Frontal cortex (tissue), 3 donors: ENCODE measurements at regions not wholly inside any gene's neighbourhood (a gene's known extent, or its start where the extent isn't known, plus 50 kb on each side); places are given as distances from the start of the nearest gene placed in this dataset.

Experiments used
- DNase-seq, 2 donors: peaks; one replicate each; pipeline ENCODE4 v3.0.0; 2012; ENCODE audit warnings: low spot score in 2 of 2
- FAIRE-seq: peaks from 2 replicates; lab custom pipeline; 2012; peaks lifted over from hg19 to GRCh38; lab: Jason Lieb, UNC
- donor health status: control.
- donor health status: control.
- donor health status: control.

DNA sequence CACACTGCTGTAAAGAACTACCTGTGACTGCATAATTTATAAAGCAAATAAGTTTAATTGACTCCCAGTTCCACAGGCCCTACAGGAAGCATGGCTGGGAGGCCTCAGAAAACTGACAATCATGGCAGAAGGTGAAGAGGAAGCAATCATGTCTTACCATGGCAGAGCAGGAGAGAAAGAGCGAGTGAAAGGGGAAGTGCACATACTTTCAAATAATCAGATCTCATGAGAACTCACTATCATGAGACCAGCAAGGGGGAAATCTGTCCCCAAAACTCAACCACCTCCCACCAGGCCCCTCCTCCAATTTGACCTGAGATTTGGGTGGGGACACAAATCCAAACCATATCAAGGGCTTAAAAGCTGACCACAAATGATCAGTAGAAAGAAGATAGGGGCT is 493.2 kb downstream of the PTPRC start:
- no peak for FAIRE-seq
- DNase-seq = no peak

DNA sequence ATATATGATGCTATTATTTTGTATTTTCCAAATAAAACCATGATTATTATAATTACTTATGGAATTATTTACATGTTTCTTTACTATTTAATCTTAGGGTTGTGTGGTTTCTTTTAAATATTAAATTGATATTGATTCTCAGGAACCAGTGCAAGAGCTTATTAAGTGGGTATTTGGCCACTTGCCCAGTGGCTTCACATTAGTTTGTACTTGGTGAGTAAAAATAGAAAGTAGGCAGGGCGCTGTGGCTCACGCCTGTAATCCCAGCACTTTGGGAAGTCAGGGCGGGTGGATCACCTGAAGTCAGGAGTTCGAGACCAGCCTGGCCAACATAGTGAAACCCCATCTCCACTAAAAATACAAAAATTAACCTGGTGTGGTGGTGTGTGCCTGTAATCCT is 497.1 kb downstream of the PTPRC start:
- DNase-seq (no peak), FAIRE-seq (no peak)

DNA sequence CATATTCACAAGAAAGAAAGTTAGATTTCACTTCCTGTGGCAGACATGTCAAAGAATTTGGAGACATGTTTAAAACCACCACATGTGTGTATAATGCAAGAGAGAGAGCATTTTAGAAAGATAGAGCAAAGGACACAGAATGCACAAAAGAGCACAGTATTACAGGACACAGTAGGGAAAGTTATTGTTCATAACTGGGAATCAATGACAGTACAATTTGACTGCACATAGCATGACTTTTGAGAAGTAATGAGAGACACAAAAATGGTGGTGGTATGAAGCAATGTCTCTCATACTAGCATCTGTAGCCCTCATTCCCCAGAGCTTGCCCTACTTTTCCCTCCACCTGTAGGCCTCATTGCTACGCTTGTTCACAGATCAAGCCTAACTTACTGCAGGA is 499.2 kb downstream of the PTPRC start:
- no peak for FAIRE-seq
- no peak for DNase-seq

DNA sequence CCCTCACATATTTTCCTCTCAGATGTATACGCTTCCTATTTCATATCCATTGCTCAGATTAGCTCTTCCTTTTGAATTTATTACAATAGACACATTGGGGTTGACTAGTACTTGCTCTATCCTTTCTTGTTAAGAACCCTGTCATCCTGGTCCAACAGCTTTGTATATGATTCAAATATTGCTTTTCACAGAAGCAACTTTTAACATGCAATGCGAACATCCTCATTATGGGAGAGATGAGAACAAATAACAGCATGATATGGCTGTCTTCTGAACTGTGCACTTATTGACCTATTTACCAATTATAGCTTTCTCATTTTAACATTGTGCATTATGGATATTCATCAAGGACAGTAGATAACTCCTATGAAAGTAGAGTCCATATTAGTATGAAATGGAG is 510.8 kb downstream of the PTPRC start:
- no peak for DNase-seq
- FAIRE-seq = no peak

DNA sequence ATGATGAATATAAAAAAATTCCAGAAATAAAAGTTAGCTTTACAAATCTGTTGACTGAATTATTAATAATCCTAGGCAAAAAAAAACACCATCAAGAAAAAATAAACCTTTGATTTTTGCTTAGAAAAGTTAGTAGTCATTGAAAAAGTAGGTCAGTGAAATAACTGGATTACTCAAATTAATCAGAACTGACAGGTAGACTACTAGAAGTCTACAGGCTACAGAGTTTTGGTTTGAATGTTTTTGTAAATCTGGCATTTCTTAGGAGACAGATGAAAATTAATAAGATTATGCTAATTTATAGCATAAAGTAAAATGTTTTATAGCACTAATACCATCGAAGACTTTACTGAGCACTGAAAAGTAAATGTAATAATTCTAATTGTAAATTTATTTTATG is 511.9 kb downstream of the PTPRC start:
- DNase-seq (no peak), FAIRE-seq (peak; percentile 36)

DNA sequence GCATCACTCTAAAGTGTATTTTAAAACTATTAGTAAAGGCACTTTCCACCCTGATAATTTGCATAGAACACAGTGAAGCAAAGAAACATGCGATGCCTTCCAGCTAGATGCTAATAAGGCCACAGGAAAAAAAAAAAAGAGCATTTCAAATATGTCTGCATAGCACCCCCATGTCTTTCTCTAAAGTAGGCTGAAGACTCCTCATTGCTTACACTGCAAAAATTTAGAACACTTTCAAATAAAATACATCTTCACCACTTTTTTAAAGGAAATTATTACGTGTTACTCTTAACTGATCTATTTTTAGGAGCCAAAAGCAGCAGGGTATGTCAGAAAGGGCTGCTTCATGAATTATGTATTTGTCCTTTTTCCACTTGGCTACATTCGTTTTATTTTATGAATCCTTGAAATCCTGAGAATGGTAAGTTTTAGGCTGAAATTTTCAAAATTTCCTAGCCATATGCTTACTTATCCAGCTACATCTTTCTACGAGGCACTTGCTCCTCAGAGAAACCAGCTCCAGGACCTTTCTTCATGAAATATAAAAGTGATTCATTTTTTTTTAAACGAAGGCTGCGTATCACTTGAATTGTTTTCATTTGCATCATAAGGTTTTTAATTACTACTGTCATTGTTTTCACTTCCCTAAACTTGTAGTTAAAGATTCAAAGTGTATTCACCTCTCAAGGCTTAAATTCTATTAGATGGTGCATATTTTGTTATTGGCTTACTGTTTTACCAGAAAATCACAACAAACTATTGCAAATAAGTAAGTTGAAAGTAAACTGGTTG is 513.0 kb downstream of the PTPRC start:
- FAIRE-seq (no peak), DNase-seq (no peak)

DNA sequence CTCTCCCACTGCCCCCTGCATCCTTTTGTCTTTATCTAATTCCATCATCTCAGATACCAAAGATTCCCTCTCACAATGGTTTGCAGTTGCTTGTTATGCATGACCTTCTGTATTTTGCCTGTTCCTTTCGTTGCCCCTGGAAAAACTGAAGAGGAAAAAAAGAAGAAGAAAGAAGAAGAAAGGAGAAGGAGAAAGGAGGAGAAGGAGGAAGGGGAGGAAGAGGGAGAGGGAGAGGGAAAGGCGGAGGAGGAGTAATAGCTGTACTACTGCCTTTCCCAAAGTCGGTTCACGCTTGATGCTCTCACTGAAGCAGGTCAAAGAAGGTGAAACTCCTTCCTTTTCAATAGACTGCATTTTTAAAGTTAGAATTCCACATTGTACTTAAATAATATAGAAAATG is 513.8 kb downstream of the PTPRC start:
- no peak for FAIRE-seq
- no peak for DNase-seq

DNA sequence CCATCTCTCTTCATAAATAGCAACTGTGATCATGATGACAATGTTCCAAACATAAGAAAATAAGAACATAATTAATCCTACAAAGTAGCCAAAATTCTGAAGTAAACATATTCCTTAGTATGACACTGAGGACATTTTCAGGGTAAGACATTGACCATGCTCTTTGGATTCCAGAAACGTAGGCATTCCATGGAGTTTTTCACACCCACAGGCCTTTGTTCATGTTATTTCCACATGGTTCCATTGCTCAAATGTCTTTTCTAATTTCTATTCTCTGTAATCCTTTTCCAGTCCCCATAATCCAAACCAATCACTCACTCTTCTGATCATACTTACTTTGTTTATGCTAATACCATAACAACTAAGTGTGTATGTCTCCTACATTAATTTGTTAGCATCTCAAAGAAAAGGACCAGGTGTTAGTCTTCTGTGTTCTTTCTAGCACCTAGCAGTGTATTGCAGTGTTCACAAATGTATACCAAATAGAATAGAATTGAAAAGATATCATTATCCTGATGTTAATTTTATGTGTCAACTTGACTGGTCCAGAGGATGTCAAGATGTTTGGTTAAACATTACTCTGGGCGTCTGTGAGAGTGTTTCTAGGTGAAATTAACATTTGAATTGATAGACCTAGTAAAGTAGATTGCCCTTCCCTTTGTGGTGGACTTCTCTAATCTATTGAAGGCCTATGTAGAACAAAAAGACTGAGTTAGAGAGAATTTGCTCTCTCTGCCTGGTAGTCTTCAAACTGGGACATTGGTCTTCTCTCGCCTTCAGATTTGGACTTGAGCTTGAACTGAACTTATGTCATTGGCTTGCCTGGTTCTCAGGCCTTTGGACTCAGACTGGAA is 516.6 kb downstream of the PTPRC start:
- no peak for DNase-seq
- no peak for FAIRE-seq

DNA sequence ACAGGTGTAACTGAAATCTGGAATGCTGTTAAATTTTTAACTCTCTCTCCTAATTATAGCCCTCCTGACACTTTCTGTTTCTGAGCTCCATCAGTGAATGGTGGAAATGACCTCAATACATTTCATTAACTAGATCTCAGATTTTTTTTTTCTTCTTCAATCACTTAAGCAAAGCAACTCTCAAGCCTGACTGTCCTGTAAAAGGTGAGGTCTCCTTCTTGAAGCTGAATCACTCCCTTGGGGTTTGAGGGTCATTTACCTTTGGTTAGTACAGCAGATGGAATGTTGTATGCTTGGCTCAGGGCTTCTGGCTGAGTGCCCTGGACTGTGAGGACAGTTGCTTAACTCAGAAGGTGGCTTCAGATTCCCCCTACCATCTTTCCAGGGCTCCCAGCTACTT is 518.7 kb downstream of the PTPRC start:
- DNase-seq (no peak), FAIRE-seq (no peak)

DNA sequence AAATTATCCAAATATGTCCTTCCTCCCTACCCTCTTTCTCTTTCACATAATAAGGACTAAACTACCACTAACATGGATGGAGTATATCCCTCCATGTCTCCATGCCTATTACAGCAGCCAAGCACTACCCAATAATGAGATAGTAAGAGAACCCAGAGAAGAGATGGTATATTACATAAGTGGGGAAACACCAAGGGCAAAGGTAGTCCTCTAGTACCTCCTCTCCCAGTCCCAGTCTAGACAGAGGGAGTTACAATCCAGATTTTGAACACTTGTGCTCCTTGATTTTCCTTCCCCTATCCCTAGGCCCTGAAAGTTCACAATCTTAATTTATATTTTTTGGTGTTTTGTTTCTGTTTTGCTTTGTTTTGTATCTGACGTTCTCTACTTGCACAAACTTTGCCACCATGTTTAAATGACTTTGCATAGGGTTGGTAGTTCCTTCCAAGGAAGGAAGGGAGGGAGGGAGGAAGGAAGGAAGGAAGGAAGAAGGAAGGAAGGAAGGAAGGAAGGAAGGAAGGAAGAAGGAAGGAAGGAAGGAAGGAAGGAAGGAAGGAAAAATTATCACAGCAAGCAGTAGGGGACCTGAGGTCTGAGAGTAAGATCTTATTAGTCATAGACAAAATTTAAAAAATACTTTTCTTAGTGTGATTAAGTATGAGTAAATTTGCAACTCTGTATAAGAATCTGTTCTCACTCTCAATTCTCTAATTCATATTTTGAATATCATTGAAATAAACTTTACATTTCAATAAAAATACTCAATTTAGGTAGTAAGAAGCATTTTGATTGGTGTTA is 521.9 kb downstream of the PTPRC start:
- no peak for DNase-seq
- no peak for FAIRE-seq

DNA sequence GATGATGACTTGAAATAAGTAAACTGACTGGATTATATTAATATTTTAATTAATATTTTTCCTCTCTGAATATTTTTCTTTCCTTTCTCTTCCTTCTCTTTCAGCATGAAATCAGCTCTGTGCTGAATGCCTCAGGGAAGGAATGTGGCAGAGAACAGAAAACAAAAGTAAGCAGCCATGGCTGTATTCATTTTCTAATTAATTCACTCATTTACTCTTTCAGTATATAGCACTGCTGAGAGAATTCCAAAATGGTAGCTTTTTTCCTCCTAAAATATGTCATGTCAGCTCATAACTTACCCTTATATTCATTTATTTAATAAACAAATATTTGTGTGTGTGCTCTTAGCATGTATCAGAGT is 522.5 kb downstream of the PTPRC start:
- DNase-seq (no peak), FAIRE-seq (no peak)

DNA sequence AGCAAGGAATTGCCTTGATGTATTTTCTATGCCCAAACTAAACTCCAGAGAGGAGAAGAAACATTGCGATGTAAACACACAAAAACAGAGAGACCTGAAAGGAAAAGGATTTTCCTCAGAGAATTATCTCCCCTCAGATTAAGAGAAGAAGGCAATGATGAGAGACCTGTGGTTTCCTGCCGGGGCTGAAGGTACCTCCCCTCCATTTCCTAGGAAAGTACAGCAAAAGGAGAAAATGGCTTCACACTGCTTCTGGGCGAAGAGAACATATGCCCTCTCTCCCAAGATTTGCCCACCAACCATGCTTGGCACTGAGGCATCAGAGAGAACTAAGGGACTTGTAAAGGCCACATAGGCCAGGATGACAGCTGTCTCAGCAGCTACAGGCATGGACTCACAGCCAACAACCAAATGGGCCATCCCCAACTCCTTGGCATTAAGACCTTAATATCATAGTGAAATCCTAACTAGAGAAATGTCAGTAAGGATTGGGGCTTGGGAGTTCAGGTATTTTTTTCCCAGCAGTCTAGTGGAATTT is 523.0 kb downstream of the PTPRC start:
- no peak for DNase-seq
- no peak for FAIRE-seq

DNA sequence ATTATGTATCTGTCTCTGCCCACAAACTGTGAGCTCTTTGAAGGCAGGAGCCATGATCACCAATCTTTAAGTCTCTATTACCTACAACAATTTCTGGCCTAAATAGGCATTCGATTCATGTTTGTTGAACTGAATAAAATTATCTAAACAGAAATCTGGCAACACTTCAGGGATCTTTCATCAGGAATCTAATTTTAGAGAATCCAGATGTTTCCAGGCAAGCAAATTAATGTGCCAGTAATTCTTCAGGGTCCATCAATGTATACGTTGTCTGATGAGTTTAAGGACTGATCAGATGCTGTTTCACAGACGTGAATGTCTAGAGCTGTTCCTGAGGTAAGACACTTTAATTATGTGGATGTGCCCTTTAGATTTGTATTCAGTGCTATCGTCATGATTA is 524.4 kb downstream of the PTPRC start:
- no peak for FAIRE-seq
- no peak for DNase-seq

DNA sequence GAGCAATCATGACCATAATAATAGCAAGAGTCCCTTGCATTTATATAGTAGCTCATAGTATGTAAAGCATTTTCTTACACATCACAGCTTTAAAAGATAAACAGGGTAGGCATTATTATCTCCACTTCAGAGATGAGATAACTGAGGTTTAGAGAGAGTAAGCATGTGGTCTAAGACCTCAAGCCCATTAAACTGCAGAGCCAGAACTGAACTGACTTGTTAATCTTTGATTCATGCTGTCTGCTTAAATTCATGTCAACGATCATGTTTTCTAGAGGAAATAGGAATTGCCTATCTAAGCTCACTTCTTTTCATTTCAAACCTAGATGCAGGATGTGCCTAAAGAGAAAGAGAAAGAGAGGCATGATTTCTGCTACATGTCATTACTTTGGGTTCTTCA is 524.8 kb downstream of the PTPRC start:
- DNase-seq (no peak), FAIRE-seq (no peak)

DNA sequence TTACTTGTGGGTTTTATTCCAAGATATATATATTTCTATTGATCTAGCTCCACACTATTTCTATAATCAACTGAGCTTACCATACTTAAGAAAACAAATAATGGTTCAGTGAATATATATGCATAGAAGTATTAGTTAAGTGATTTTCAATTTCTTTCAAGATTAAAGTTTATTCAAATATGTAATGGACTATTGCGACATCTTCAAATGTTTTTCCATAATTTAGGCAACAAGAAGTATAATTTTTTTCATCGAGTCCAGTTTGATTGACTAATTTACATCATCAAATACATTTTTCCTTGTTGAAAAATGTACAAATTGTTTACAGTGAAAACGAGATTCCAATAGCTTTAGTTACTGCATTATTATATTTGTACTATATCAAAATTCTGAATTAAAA is 528.6 kb downstream of the PTPRC start:
- DNase-seq = no peak
- no peak for FAIRE-seq

DNA sequence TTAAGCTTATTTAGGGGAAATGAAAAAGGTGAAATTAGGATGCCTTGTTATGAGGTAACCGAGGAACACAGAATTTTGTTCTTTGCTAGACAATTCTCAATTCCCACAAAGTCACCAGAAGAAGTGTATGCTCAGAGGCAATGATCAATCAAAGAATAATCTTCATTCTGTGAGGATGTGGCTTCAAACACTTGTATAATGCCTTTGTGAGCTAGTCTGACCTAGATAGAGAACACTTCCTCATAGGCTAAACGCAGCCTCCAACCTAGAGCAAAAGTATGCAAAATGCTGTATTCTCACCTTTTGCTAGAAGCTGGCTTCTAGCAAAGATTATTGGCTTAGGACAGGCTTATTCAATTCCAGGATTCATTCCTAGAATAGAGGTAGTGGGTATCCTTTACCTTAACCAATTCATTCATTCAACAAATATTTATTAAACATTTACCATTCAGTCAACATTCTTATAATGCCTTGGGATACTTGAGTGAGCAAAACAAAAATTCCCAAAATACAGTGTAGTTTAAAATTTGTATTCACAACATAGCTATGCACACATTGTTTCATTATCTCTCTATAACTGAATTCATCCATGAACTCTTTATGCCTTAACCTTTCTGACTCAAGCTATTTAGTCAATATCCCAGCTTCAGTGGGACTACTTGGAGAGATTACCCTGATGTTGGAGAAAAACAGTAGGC is 530.2 kb downstream of the PTPRC start:
- DNase-seq (no peak), FAIRE-seq (no peak)

DNA sequence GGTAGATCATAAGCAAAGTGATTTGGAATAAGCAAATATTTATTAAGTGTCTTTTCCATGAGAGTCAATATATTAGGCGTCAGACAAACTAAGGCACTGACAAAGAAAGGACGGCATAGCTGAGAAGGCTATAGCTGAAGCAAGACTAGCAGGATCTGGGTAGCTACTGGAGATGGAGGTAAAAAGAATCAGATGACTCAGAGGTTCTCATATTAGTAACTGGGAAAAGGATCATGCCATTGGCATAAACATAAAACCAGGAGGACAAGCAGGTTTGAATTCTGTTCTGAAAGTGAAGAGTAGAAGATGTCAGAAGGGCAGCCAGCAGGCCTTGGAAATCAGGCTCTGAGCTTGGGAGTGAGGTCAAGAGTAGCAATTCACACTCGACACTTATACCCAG is 531.9 kb downstream of the PTPRC start:
- DNase-seq = no peak
- FAIRE-seq = no peak

DNA sequence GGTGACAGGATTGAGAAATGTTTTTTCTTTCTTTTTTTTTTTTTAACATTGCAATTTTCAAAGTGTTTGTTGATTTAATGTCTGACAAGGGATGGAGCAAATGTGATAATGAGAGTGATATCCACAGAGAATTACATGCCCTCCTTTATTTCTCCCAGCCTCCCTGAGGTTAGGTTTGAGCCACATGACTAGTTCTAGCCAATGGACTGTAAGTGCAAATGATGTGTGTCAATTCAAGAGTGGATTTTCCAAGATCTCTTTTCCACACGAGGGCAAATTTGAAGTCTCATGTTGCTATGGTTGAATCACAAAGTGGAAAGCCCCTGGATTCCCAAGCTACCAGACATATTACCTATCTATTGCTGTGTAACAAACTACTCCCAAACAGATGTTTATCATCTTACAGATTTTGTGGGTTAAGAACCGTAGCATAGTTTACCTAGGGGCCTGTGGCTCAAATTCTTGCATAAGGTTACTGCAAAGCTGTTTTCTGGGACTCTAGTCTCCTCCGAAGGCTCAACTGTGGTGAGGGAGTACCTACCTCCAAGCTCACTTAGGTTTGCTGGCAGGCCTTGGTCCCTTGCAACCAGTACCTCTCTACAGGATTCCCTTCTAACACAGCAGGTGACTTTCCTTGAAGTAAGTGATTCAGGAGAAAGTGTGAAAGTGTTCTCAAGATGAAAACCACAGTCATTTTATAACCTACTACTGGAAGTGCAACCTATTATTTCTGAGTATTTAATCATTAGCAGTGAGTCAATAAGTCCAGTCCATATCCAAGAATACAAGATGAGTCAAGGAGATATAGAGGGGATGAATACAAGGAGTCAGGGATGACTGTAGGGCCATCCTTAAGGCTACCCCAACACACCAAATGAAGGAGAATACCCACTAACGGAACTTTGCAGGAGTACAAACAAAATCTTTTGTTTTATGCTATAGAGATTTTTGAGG is 533.6 kb downstream of the PTPRC start:
- no peak for DNase-seq
- FAIRE-seq = no peak

DNA sequence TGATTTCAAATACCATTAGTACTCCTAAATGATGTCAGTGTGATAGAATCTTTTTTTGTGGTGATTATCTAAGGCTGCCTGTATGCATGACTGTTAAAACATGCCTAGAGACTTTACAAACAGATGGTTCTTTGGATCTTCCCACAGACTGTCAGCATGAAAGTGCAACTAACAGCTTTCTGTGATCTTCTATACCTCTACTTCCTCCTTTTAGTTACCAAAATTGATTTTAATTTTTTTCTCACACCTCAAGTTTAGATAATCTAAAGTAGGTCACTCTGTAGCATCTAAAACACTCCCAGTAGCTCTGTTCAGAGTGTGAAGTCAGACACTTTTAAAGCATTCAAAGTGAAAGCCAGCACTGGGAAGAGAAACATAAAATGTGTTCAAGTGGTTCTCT is 534.5 kb downstream of the PTPRC start:
- FAIRE-seq (no peak), DNase-seq (no peak)
